A549 (cell line): ENCODE measurements at regions not wholly inside any gene's neighbourhood (a gene's known extent, or its start where the extent isn't known, plus 50 kb on each side); places are given as distances from the start of the nearest gene placed in this dataset.
A peak's percentile ranks its signal among the peaks of the same experiment; 100 is the strongest.

Experiments used
- ATAC-seq, 2 experiments: fragments of 200-7000 bp in 1 of 2; fragments of >200 bp in 1 of 2; cut with Nextera tagmentation in 1 of 2; cut with Tn5 transposase in 1 of 2; 3 replicates each; pipeline versions ENCODE4 v1.8.0 to v1.9.1; 2018 to 2020; ENCODE audit warnings: mild to moderate bottlenecking in 1 of 2, moderate library complexity in 1 of 2
- CTCF ChIA-PET: fragments of 300-600 bp; sonication (Branson Sonifier 250); formaldehyde crosslinking; extraction: SDS; loops from one replicate; lab custom pipeline; 2021; ENCODE audit warnings: antibody characterized with exemption, inconsistent platforms; lab: Yijun Ruan, JAX
- POLR2A ChIA-PET: fragments of 350-600 bp; formaldehyde crosslinking; extraction: SDS; loops from one replicate; lab custom pipeline; 2021; ENCODE audit warnings: antibody characterized with exemption, inconsistent platforms; lab: Yijun Ruan, JAX
- DNase-seq, 2 experiments: peaks; one replicate each; pipeline versions ENCODE4 v3.0.0 to v3.0.0-alpha.2; 2011 to 2016; ENCODE audit warnings: low read depth in 1 of 2, low spot score in 1 of 2
- FAIRE-seq: peaks from 2 replicates; lab custom pipeline; 2011; peaks lifted over from hg19 to GRCh38; lab: Jason Lieb, UNC
- H3K27ac ChIP-seq, 2 experiments: fragments of >200 bp; sonication (Bioruptor Twin); formaldehyde crosslinking; 3 replicates each; pipeline ENCODE4 v1.5.1; 2016 to 2017
- H3K4me1 ChIP-seq: fragments of >200 bp; sonication (Bioruptor Twin); formaldehyde crosslinking; 3 replicates; pipeline ENCODE4 v1.6.1; 2016
- H3K4me2 ChIP-seq: fragments of >200 bp; sonication (Bioruptor Twin); formaldehyde crosslinking; 3 replicates; pipeline ENCODE4 v1.6.1; 2016
- H3K4me3 ChIP-seq: fragments of >200 bp; sonication (Bioruptor Twin); formaldehyde crosslinking; 3 replicates; pipeline ENCODE4 v1.5.1; 2016
- H3K9me3 ChIP-seq: fragments of >200 bp; sonication (Bioruptor Twin); formaldehyde crosslinking; 3 replicates; pipeline ENCODE4 v1.6.1; 2016
- BCL3 ChIP-seq: fragments of >200 bp; sonication (Bioruptor Twin); formaldehyde crosslinking; IDR thresholded peaks from 3 replicates; pipeline ENCODE4 v1.6.1; 2016
- BHLHE40 ChIP-seq: IDR thresholded peaks from 2 replicates; pipeline ENCODE4 v1.6.1; 2012; ENCODE audit warnings: low read depth, low read length, inconsistent platforms
- CEBPB ChIP-seq, 2 experiments: fragments of >200 bp in 1 of 2; sonication (Bioruptor Twin) in 1 of 2; formaldehyde crosslinking in 1 of 2; IDR thresholded peaks; 2 replicates each; pipeline ENCODE4 v1.6.1; 2012 to 2016
- CHD4 ChIP-seq: fragments of 200-600 bp; sonication (generic); IDR thresholded peaks from 2 replicates; pipeline ENCODE4 v1.6.1; 2016; ENCODE audit warnings: antibody characterized with exemption, mild to moderate bottlenecking, borderline replicate concordance
- CTCF ChIP-seq: fragments of >200 bp; sonication (Bioruptor Twin); formaldehyde crosslinking; IDR thresholded peaks from 3 replicates; pipeline ENCODE4 v1.5.1; 2016
- EHMT2 ChIP-seq: fragments of 200-600 bp; sonication (generic); IDR thresholded peaks from 2 replicates; pipeline ENCODE4 v1.6.1; 2016; ENCODE audit warnings: antibody characterized with exemption, low read depth, mild to moderate bottlenecking, moderate library complexity
- EP300 ChIP-seq, 2 experiments: fragments of >200 bp; sonication (Bioruptor Twin); formaldehyde crosslinking; IDR thresholded peaks; 2 replicates in 1 of 2; 3 replicates in 1 of 2; pipeline ENCODE4 v1.6.1; 2016 to 2017
- FOSB ChIP-seq: fragments of 250-450 bp; sonication (Bioruptor Pico); IDR thresholded peaks from 2 replicates; pipeline ENCODE4 v1.5.0; 2020; ENCODE audit warnings: mild to moderate bottlenecking, moderate library complexity
- FOXS1 ChIP-seq: fragments of 250-450 bp; sonication (Bioruptor Pico); IDR thresholded peaks from 2 replicates; pipeline ENCODE4 v1.5.0; 2020; ENCODE audit warnings: mild to moderate bottlenecking, moderate library complexity
- HOXB13 ChIP-seq: fragments of 250-450 bp; sonication (Bioruptor Pico); IDR thresholded peaks from 2 replicates; pipeline ENCODE4 v1.5.0; 2020; ENCODE audit warnings: low read depth, mild to moderate bottlenecking, moderate library complexity
- KDM5A ChIP-seq: fragments of 200-600 bp; sonication (generic); IDR thresholded peaks from 2 replicates; pipeline ENCODE4 v1.6.1; 2016; ENCODE audit warnings: antibody characterized with exemption, mild to moderate bottlenecking
- MAFK ChIP-seq: fragments of 450-650 bp; IDR thresholded peaks from 2 replicates; pipeline ENCODE4 v1.6.1; 2014; ENCODE audit not compliant: partially characterized antibody
- MAZ ChIP-seq: fragments of 150-350 bp; IDR thresholded peaks from 2 replicates; pipeline ENCODE4 v1.6.1; 2014; ENCODE audit warnings: antibody characterized with exemption, low read depth, low read length, borderline replicate concordance
- POLR2A ChIP-seq: IDR thresholded peaks from 2 replicates; pipeline ENCODE4 v1.6.1; 2012; ENCODE audit warnings: mild to moderate bottlenecking, low read length
- POLR2AphosphoS2 ChIP-seq: conservative IDR thresholded peaks from 2 replicates; pipeline ENCODE4 v1.6.1; 2012; ENCODE audit warnings: low read length, improper control_type of control experiment, inconsistent platforms
- RARB ChIP-seq: fragments of 250-450 bp; sonication (Bioruptor Pico); IDR thresholded peaks from 2 replicates; pipeline ENCODE4 v1.8.0; 2021; ENCODE audit warnings: mild to moderate bottlenecking, moderate library complexity
- RCOR1 ChIP-seq: fragments of 150-350 bp; IDR thresholded peaks from 2 replicates; pipeline ENCODE4 v1.6.1; 2014; ENCODE audit warnings: antibody characterized with exemption, low read length, low read depth
- REST ChIP-seq: fragments of 200-600 bp; sonication (generic); IDR thresholded peaks from 2 replicates; pipeline ENCODE4 v1.6.1; 2016; ENCODE audit warnings: antibody characterized with exemption, mild to moderate bottlenecking, moderate library complexity
- RFX5 ChIP-seq: fragments of 450-650 bp; IDR thresholded peaks from 2 replicates; pipeline ENCODE4 v1.7.1; 2014; ENCODE audit warnings: antibody characterized with exemption, mild to moderate bottlenecking, moderate library complexity
- SMC3 ChIP-seq: fragments of >200 bp; sonication (Bioruptor Twin); formaldehyde crosslinking; IDR thresholded peaks from 3 replicates; pipeline ENCODE4 v1.6.1; 2018; ENCODE audit warnings: inconsistent platforms
- TFCP2L1 ChIP-seq: fragments of 250-450 bp; sonication (Bioruptor Pico); IDR thresholded peaks from 2 replicates; pipeline ENCODE4 v1.5.0; 2021; ENCODE audit warnings: mild to moderate bottlenecking
- TP53 ChIP-seq: fragments of 250-450 bp; sonication (Bioruptor Pico); IDR thresholded peaks from 2 replicates; pipeline ENCODE4 v1.5.0; 2021; ENCODE audit warnings: mild to moderate bottlenecking, moderate library complexity
- ZSCAN20 ChIP-seq: fragments of 250-450 bp; sonication (Bioruptor Pico); IDR thresholded peaks from 2 replicates; pipeline ENCODE4 v1.8.0; 2022; ENCODE audit warnings: mild to moderate bottlenecking, moderate library complexity
- WGBS: methylation state at CpG from one replicate; pipeline ENCODE4 v1.1.6; 2017; ENCODE audit errors: missing lambda C conversion rate; 5-methylcytosine and 5-hydroxymethylcytosine counted together

- Histone ChIP-seq H3K4me2 (no peak overlapping the region), H3K4me1 (no peaks in the 10 kb centered on the region), H3K9me3 (no peaks in the 10 kb centered on the region), H3K27ac (no peak overlapping the region), H3K4me3 (no peak overlapping the region)
- CTCF ChIA-PET, result no interaction called here
- no peak for DNase-seq
- WGBS, result 49% methylated on average over 4 of the region's 4 CpGs
- no peak for ATAC-seq
- POLR2A ChIA-PET, result no interaction called here
- no peak for FAIRE-seq
- TF ChIP-seq MAFK (peak; percentile 41), FOSB (CRISPR knock-in tag) (no peak), BCL3 (no peak)
- TF ChIP-seq, all 56 proteins: peak for 1
These were observed 563.3 kb downstream of the TBC1D32 start for GRCh38 chr6:120771019-120771418.

GRCh38 chr6:120764312-120764711 is 570.0 kb downstream of the TBC1D32 start:
- ChIA-PET POLR2A (no interaction called here), CTCF (no interaction called here)
- DNase-seq (no peak), FAIRE-seq (no peak), ATAC-seq (no peak)
- H3K4me1 ChIP-seq, result no peaks in the 10 kb centered on the region
- H3K27ac ChIP-seq, result no peak overlapping the region
- H3K9me3 ChIP-seq, result no peaks in the 10 kb centered on the region
- H3K4me3 ChIP-seq, result no peak overlapping the region
- no peak overlapping the region for H3K4me2 ChIP-seq
- TF ChIP-seq KDM5A (no peak), CEBPB (IDR thresholded peaks at IDR 0.05) (no peak), EHMT2 (no peak), BHLHE40 (no peak), EP300 (IDR thresholded peaks at IDR 0.05) (no peak), MAFK (no peak), REST (no peak)

GRCh38 chr6:120759570-120759969 is 574.7 kb downstream of the TBC1D32 start:
- FAIRE-seq, result no peak

More at GRCh38 chr6:120759570-120759969, 574.7 kb downstream of the TBC1D32 start:
- CTCF ChIA-PET, result no interaction called here
- no peaks in the 10 kb centered on the region for H3K9me3 ChIP-seq
- DNase-seq (no peak), ATAC-seq (no peak)
- no peak overlapping the region for H3K27ac ChIP-seq
- no peak overlapping the region for H3K4me3 ChIP-seq
- TF ChIP-seq RFX5, result no peak
- no peak for TF ChIP-seq POLR2A
- no peak for TF ChIP-seq SMC3
- no peak for TF ChIP-seq FOXS1 (CRISPR knock-in tag)
- TF ChIP-seq HOXB13 (CRISPR knock-in tag), result no peak
- TF ChIP-seq REST, result no peak
- TF ChIP-seq RCOR1, result no peak
- no peak for TF ChIP-seq RARB (CRISPR knock-in tag)
- no peak for TF ChIP-seq ZSCAN20 (CRISPR knock-in tag)
- TF ChIP-seq CHD4, result no peak
- no peak for TF ChIP-seq CTCF
- no peak for TF ChIP-seq TP53 (CRISPR knock-in tag)
- TF ChIP-seq POLR2AphosphoS2, result no peak
- TF ChIP-seq MAZ, result no peak
- no peak for TF ChIP-seq BCL3
- TF ChIP-seq BHLHE40, result no peak
- TF ChIP-seq TFCP2L1 (CRISPR knock-in tag), result no peak
- POLR2A ChIA-PET, result no interaction called here
- 3% methylated on average over 1 of the region's 1 CpG for WGBS
- H3K4me1 ChIP-seq, result no peaks in the 10 kb centered on the region
- no peak overlapping the region for H3K4me2 ChIP-seq
